GM23338 (cell line): ENCODE measurements at regions not wholly inside any gene's neighbourhood (a gene's known extent, or its start where the extent isn't known, plus 50 kb on each side); places are given as distances from the start of the nearest gene placed in this dataset.

Source experiments
- ATAC-seq: fragments of 200-7000 bp; cut with Tn5 transposase; 3 replicates; pipeline ENCODE4 v1.9.1; 2020
- DNase-seq: peaks from one replicate; pipeline ENCODE4 v3.0.0-alpha.2; 2015; ENCODE audit warnings: low spot score
- H2AFZ ChIP-seq: fragments of 200-600 bp; sonication (generic); 2 replicates; pipeline ENCODE4 v1.8.0; 2016; ENCODE audit warnings: antibody characterized with exemption, mild to moderate bottlenecking, moderate library complexity
- H3F3A ChIP-seq: fragments of 200-600 bp; sonication (generic); replicated peaks from 2 replicates; pipeline ENCODE4 v1.8.0; 2017; ENCODE audit warnings: antibody characterized with exemption, mixed run types, low read depth
- H3K27ac ChIP-seq: fragments of 200-600 bp; sonication (generic); 2 replicates; pipeline ENCODE4 v1.6.1; 2016; ENCODE audit warnings: low read depth
- H3K27me3 ChIP-seq: fragments of 200-600 bp; sonication (generic); 2 replicates; pipeline ENCODE4 v1.8.0; 2016; ENCODE audit warnings: mild to moderate bottlenecking, mixed run types, moderate library complexity; ENCODE audit not compliant: insufficient read depth
- H3K36me3 ChIP-seq: fragments of 200-600 bp; sonication (generic); 2 replicates; pipeline ENCODE4 v1.8.0; 2016; ENCODE audit warnings: mild to moderate bottlenecking; ENCODE audit not compliant: insufficient read depth
- H3K4me1 ChIP-seq: fragments of 200-600 bp; sonication (generic); 2 replicates; pipeline ENCODE4 v1.8.0; 2016; ENCODE audit warnings: mild to moderate bottlenecking, moderate library complexity; ENCODE audit not compliant: insufficient read depth
- H3K4me2 ChIP-seq: fragments of 200-600 bp; sonication (generic); 2 replicates; pipeline ENCODE4 v1.7.1; 2017; ENCODE audit warnings: mixed run types
- H3K4me3 ChIP-seq: fragments of 200-600 bp; sonication (generic); 2 replicates; pipeline ENCODE4 v1.6.1; 2016; ENCODE audit warnings: mixed run types
- H3K79me2 ChIP-seq: fragments of 200-600 bp; sonication (generic); replicated peaks from 2 replicates; pipeline ENCODE4 v1.8.0; 2017; ENCODE audit warnings: mild to moderate bottlenecking; ENCODE audit not compliant: insufficient read depth
- H3K9me2 ChIP-seq: fragments of 200-600 bp; sonication (generic); 2 replicates; pipeline ENCODE4 v1.8.0; 2017; ENCODE audit not compliant: insufficient read depth
- H4K20me1 ChIP-seq: fragments of 200-600 bp; sonication (generic); replicated peaks from 2 replicates; pipeline ENCODE4 v1.8.0; 2017; ENCODE audit warnings: mild to moderate bottlenecking; ENCODE audit not compliant: insufficient read depth
- H3K27ac Mint-ChIP-seq: 2 replicates; pipeline ENCODE4 v1.8.0; 2020; ENCODE audit warnings: inconsistent platforms, mild to moderate bottlenecking, moderate library complexity, mixed read lengths
- H3K27me3 Mint-ChIP-seq: 3 replicates; pipeline ENCODE4 v1.8.0; 2022; ENCODE audit warnings: low read depth, mild to moderate bottlenecking, moderate library complexity, mixed read lengths, inconsistent platforms; ENCODE audit not compliant: insufficient read depth, poor library complexity
- H3K36me3 Mint-ChIP-seq: 3 replicates; pipeline ENCODE4 v1.8.0; 2021; ENCODE audit warnings: low read depth, mild to moderate bottlenecking, inconsistent platforms, moderate library complexity, mixed read lengths
- H3K4me1 Mint-ChIP-seq: 3 replicates; pipeline ENCODE4 v1.8.0; 2020; ENCODE audit warnings: mild to moderate bottlenecking, inconsistent platforms, mixed read lengths
- H3K4me3 Mint-ChIP-seq: 3 replicates; pipeline ENCODE4 v1.8.0; 2021; ENCODE audit warnings: moderate library complexity, mild to moderate bottlenecking, inconsistent platforms, mixed read lengths
- H3K9me3 Mint-ChIP-seq: 3 replicates; pipeline ENCODE4 v1.8.0; 2020; ENCODE audit warnings: moderate library complexity, mild to moderate bottlenecking, inconsistent platforms, mixed read lengths
- CREB1 ChIP-seq: fragments of 250-450 bp; sonication (Bioruptor Pico); IDR thresholded peaks from 2 replicates; pipeline ENCODE4 v1.5.0; 2020; ENCODE audit warnings: low read depth, mild to moderate bottlenecking, moderate library complexity
- ETS1 ChIP-seq: IDR thresholded peaks from 2 replicates; pipeline ENCODE4 v1.6.1; 2016; ENCODE audit warnings: antibody characterized with exemption
- EZH2 ChIP-seq: fragments of 200-600 bp; sonication (generic); IDR thresholded peaks from one replicate; pipeline ENCODE4 v1.8.0; 2017; ENCODE audit warnings: antibody characterized with exemption, mild to moderate bottlenecking, low read depth; ENCODE audit not compliant: unreplicated experiment
- EZH2phosphoT487 ChIP-seq: fragments of 200-600 bp; sonication (generic); IDR thresholded peaks from one replicate; pipeline ENCODE4 v1.8.1; 2018; ENCODE audit warnings: antibody characterized with exemption; ENCODE audit not compliant: unreplicated experiment
- JUNB ChIP-seq: IDR thresholded peaks from one replicate; pipeline ENCODE4 v1.6.1; 2016; ENCODE audit warnings: antibody characterized with exemption; ENCODE audit not compliant: unreplicated experiment
- NANOG ChIP-seq: IDR thresholded peaks from 2 replicates; pipeline ENCODE4 v1.6.1; 2016; ENCODE audit warnings: antibody characterized with exemption, borderline replicate concordance
- POLR2AphosphoS5 ChIP-seq: IDR thresholded peaks from 2 replicates; pipeline ENCODE4 v1.6.1; 2016; ENCODE audit warnings: antibody characterized with exemption, low read depth
- STAT1 ChIP-seq: IDR thresholded peaks from one replicate; pipeline ENCODE4 v1.6.1; 2016; ENCODE audit warnings: antibody characterized with exemption; ENCODE audit not compliant: unreplicated experiment
- ZNF114 ChIP-seq: fragments of 250-450 bp; sonication (Bioruptor Pico); IDR thresholded peaks from 2 replicates; pipeline ENCODE4 v1.5.0; 2020; ENCODE audit warnings: mild to moderate bottlenecking, moderate library complexity
- ZNF331 ChIP-seq: fragments of 250-450 bp; sonication (Bioruptor Pico); IDR thresholded peaks from 2 replicates; pipeline ENCODE4 v1.5.0; 2020; ENCODE audit warnings: low read depth, mild to moderate bottlenecking, moderate library complexity
- ZNF462 ChIP-seq: fragments of 250-450 bp; sonication (Bioruptor Pico); IDR thresholded peaks from 2 replicates; pipeline ENCODE4 v1.5.0; 2020; ENCODE audit warnings: mild to moderate bottlenecking, moderate library complexity
- TF ChIP-seq, protein P1 (sequence below), 2 experiments: fragments of 200-600 bp in 1 of 2; sonication (generic) in 1 of 2; conservative IDR thresholded peaks; 2 replicates each; pipeline versions ENCODE4 v1.5.1 to v1.6.1; 2016 to 2017; ENCODE audit warnings: antibody characterized with exemption in 2 of 2, low read depth in 2 of 2, mild to moderate bottlenecking in 2 of 2, moderate library complexity in 1 of 2
- TF ChIP-seq, protein P2 (sequence below): IDR thresholded peaks from one replicate; pipeline ENCODE4 v1.6.1; 2018; ENCODE audit warnings: antibody characterized with exemption; ENCODE audit not compliant: unreplicated experiment

DNA sequence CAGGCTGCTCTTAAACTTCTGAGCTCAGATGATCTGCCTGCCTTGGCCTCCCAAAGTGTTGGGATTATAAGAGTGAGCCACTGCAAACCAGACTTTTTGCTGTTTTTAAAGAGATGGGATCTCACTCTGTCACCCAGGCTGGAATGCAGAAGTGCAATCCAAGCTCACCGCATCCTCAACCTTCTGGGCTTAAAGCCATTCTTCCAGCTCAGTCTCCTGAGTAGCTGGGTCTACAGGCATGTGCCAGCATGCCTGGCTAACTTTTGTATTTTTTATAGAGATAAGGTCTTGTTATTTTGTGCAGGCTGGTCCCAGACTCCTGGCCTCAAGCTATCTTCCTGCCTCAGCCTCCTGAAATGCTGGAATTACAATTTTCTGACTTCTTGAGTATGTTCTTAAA, 1211.6 kb downstream of the CDY2B start:
- Mint-ChIP-seq H3K27me3 (no peaks in the 10 kb centered on the region), H3K27ac (no peak overlapping the region), H3K9me3 (no peaks in the 10 kb centered on the region), H3K4me1 (no peaks in the 10 kb centered on the region), H3K4me3 (no peak overlapping the region), H3K36me3 (no peaks in the 10 kb centered on the region)
- Histone ChIP-seq H3K27me3 (no peaks in the 10 kb centered on the region), H3K4me3 (no peak overlapping the region), H3K79me2 (no peaks in the 10 kb centered on the region), H3K9me2 (no peaks in the 10 kb centered on the region), H3K36me3 (no peaks in the 10 kb centered on the region), H4K20me1 (no peaks in the 10 kb centered on the region), H3K27ac (no peak overlapping the region), H3K4me1 (no peaks in the 10 kb centered on the region), H2AFZ (no peak overlapping the region; the same call in 1 of the 2 replicates), H3F3A (no peaks in the 10 kb centered on the region), H3K4me2 (no peak overlapping the region)
- TF ChIP-seq ZNF114 (CRISPR knock-in tag) (no peak), ETS1 (no peak), ZNF331 (CRISPR knock-in tag) (no peak), ZNF462 (CRISPR knock-in tag) (no peak), EZH2phosphoT487 (no peak), STAT1 (no peak), POLR2AphosphoS5 (no peak), CREB1 (no peak), EZH2 (no peak), NANOG (no peak), JUNB (no peak)
- TF ChIP-seq, protein P1, sequence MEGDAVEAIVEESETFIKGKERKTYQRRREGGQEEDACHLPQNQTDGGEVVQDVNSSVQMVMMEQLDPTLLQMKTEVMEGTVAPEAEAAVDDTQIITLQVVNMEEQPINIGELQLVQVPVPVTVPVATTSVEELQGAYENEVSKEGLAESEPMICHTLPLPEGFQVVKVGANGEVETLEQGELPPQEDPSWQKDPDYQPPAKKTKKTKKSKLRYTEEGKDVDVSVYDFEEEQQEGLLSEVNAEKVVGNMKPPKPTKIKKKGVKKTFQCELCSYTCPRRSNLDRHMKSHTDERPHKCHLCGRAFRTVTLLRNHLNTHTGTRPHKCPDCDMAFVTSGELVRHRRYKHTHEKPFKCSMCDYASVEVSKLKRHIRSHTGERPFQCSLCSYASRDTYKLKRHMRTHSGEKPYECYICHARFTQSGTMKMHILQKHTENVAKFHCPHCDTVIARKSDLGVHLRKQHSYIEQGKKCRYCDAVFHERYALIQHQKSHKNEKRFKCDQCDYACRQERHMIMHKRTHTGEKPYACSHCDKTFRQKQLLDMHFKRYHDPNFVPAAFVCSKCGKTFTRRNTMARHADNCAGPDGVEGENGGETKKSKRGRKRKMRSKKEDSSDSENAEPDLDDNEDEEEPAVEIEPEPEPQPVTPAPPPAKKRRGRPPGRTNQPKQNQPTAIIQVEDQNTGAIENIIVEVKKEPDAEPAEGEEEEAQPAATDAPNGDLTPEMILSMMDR (conservative IDR thresholded peaks at IDR 0.05; ENCODE audit: low read depth in 2 of 2): no peak
- TF ChIP-seq, protein P2, sequence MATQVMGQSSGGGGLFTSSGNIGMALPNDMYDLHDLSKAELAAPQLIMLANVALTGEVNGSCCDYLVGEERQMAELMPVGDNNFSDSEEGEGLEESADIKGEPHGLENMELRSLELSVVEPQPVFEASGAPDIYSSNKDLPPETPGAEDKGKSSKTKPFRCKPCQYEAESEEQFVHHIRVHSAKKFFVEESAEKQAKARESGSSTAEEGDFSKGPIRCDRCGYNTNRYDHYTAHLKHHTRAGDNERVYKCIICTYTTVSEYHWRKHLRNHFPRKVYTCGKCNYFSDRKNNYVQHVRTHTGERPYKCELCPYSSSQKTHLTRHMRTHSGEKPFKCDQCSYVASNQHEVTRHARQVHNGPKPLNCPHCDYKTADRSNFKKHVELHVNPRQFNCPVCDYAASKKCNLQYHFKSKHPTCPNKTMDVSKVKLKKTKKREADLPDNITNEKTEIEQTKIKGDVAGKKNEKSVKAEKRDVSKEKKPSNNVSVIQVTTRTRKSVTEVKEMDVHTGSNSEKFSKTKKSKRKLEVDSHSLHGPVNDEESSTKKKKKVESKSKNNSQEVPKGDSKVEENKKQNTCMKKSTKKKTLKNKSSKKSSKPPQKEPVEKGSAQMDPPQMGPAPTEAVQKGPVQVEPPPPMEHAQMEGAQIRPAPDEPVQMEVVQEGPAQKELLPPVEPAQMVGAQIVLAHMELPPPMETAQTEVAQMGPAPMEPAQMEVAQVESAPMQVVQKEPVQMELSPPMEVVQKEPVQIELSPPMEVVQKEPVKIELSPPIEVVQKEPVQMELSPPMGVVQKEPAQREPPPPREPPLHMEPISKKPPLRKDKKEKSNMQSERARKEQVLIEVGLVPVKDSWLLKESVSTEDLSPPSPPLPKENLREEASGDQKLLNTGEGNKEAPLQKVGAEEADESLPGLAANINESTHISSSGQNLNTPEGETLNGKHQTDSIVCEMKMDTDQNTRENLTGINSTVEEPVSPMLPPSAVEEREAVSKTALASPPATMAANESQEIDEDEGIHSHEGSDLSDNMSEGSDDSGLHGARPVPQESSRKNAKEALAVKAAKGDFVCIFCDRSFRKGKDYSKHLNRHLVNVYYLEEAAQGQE: no peak
- DNase-seq: no peak
- ATAC-seq: no peak
